ENCODE measurements at regions not wholly inside any gene's neighbourhood (a gene's known extent, or its start where the extent isn't known, plus 50 kb on each side); places are given as distances from the start of the nearest gene placed in this dataset.
"Not testable (repeated sequence)": the region's sequence is repeated elsewhere in the genome, so short reads cannot be mapped to it uniquely, and the experiment has no call there.

DNA sequence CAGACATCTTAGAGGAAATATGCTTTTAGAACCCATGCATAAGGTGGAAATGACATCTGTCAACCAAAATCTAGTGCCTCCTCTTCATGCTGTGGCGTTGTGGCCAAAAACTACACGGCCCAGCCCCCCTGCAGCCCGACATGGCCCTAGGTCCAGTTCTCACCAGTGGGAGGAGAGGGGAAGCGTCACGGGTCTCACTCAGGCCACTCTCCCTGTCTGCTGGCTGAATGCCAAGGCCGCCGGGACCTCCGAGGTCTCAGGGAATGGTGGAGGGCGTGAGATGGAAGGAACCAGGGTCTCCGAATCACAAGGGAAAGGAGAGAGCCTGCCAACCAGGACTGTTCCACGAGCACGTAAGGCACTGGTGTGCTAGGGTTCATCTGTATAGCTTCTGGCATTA is 361.0 kb downstream of the ANAPC1 start:
- 0 out of 2 replicates have a peak, but pooled peaks cover 7% of the 10 kb centered on the region for H3K27me3 ChIP-seq (ENCODE audit: control insufficient read depth, low read length)
- H3K4me3 ChIP-seq (ENCODE audit: low read length) = no peak overlapping the region
- H4K20me1 ChIP-seq (ENCODE audit: control insufficient read depth, insufficient read depth, low read depth, low read length) = no peaks in the 10 kb centered on the region
- H3K36me3 ChIP-seq (ENCODE audit: control insufficient read depth, low read length) = no peaks in the 10 kb centered on the region
- no peaks in the 10 kb centered on the region for H3K9me3 ChIP-seq (ENCODE audit: control insufficient read depth, insufficient read depth, low read length)
- H3K9me2 ChIP-seq (replicated peaks; ENCODE audit: control insufficient read depth, low read length) = no peaks in the 10 kb centered on the region
- no peaks in the 10 kb centered on the region for H3F3A ChIP-seq (ENCODE audit: control insufficient read depth, insufficient read depth)
- TF ChIP-seq, protein P1, sequence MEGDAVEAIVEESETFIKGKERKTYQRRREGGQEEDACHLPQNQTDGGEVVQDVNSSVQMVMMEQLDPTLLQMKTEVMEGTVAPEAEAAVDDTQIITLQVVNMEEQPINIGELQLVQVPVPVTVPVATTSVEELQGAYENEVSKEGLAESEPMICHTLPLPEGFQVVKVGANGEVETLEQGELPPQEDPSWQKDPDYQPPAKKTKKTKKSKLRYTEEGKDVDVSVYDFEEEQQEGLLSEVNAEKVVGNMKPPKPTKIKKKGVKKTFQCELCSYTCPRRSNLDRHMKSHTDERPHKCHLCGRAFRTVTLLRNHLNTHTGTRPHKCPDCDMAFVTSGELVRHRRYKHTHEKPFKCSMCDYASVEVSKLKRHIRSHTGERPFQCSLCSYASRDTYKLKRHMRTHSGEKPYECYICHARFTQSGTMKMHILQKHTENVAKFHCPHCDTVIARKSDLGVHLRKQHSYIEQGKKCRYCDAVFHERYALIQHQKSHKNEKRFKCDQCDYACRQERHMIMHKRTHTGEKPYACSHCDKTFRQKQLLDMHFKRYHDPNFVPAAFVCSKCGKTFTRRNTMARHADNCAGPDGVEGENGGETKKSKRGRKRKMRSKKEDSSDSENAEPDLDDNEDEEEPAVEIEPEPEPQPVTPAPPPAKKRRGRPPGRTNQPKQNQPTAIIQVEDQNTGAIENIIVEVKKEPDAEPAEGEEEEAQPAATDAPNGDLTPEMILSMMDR (IDR thresholded peaks at IDR 0.05; ENCODE audit: low read depth, low read length, poor library complexity, severe bottlenecking) = no peak
- no peak for TF ChIP-seq EZH2phosphoT487 (IDR thresholded peaks at IDR 0.05; ENCODE audit: borderline replicate concordance, low read length)
- H3K4me1 ChIP-seq (ENCODE audit: control insufficient read depth, low read length) = peaks cover 8% of the 10 kb centered on the region
- no peak overlapping the region for H3K27ac ChIP-seq (ENCODE audit: low read depth, low read length)
- H3K4me2 ChIP-seq (ENCODE audit: low read length) = no peak overlapping the region
- no peaks in the 10 kb centered on the region for H3K79me2 ChIP-seq (ENCODE audit: control insufficient read depth, low read length)

DNA sequence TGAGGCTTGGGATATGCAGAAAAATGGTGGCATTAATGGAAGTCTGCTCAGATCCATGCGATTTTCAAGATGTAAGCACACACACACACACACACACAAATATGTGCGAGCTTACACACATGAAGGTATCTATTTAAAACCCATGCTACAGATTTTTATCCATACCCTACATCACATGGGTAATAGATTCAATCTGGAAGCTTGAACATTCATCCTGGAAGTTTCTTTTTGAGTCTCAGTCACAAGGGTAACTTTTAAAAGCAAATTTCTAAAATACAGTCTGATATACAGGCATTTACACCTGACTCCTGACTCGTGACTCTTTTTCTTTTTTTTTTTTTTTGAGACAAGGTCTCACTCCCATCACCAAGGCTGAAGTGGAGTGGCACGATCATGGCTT is 359.0 kb downstream of the ANAPC1 start:
- not testable (repeated sequence) for H3K4me3 ChIP-seq (ENCODE audit: low read length); H3K79me2 ChIP-seq (ENCODE audit: control insufficient read depth, low read length); H3K4me1 ChIP-seq (ENCODE audit: control insufficient read depth, low read length); H4K20me1 ChIP-seq (ENCODE audit: control insufficient read depth, insufficient read depth, low read depth, low read length); H3K9me2 ChIP-seq (replicated peaks; ENCODE audit: control insufficient read depth, low read length); H3K27ac ChIP-seq (ENCODE audit: low read depth, low read length); H3K27me3 ChIP-seq (ENCODE audit: control insufficient read depth, low read length); H3K9me3 ChIP-seq (ENCODE audit: control insufficient read depth, insufficient read depth, low read length); H3K36me3 ChIP-seq (ENCODE audit: control insufficient read depth, low read length); H3K4me2 ChIP-seq (ENCODE audit: low read length); H3F3A ChIP-seq (ENCODE audit: control insufficient read depth, insufficient read depth)

DNA sequence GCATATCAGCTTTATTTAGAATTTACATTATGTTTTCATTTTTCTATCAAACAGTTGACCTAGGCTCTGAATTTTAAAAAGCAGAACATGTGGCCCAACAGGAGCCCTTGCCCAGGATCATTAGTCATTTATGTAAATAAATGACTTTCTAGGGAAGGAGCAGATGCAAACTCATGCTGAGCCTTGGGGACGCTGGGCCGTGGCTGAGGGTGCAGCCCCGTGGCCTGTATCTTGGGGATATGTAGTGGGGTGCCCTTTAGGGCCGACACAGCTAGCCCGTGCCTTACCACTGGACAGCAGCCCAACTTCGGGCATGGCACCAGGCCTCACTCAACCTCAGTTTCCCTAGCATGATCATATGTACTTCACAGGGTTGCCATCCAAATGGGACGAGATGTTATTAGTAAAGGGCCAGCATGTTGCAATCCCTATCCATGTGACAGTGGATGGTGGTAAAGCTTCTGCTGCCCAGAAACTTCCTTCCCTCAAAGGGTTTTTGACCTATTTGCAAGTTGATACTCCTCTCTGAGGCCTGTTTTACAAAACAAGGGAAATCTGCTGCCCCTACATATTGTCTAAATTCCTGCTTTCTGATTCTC is 357.9 kb downstream of the ANAPC1 start:
- not testable (repeated sequence) for H3K79me2 ChIP-seq (ENCODE audit: control insufficient read depth, low read length); H3K4me2 ChIP-seq (ENCODE audit: low read length); H4K20me1 ChIP-seq (ENCODE audit: control insufficient read depth, insufficient read depth, low read depth, low read length); H3K9me3 ChIP-seq (ENCODE audit: control insufficient read depth, insufficient read depth, low read length); H3F3A ChIP-seq (ENCODE audit: control insufficient read depth, insufficient read depth); H3K9me2 ChIP-seq (replicated peaks; ENCODE audit: control insufficient read depth, low read length); H3K36me3 ChIP-seq (ENCODE audit: control insufficient read depth, low read length); H3K27ac ChIP-seq (ENCODE audit: low read depth, low read length); H3K4me1 ChIP-seq (ENCODE audit: control insufficient read depth, low read length); H3K4me3 ChIP-seq (ENCODE audit: low read length); H3K27me3 ChIP-seq (ENCODE audit: control insufficient read depth, low read length)

DNA sequence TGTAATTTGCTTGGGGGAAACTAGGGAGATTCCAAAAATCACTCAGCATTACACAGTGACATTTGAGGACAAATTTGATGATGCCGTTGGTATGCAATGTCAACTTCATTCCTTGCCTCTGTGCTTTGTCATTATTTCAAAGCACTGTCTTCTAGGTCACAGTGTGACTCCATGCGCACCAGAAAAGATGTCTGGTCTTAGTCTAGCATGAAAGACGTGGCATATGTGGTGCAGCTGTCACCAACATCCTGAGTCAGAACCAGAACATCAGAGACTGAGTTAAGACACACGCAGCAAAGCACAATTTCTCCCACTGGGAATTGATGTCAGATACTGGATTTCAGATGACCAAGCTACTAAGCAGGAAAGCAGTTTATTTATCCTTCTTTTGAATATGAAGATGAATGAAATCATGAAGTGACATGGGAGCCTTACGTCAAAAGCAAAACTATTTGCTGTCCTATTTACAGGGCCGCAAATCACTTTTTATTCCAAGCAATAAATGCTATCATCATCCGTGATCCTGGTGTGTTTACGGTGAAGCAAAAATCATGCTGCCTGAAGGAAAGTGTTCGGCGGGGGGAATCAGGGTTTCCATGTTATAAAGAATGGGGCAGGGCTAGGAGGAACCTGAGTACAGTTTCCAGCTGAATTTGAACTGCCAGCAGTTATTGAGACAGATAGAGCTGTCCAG is 356.1 kb downstream of the ANAPC1 start:
- H3K27ac ChIP-seq (ENCODE audit: low read depth, low read length); H4K20me1 ChIP-seq (ENCODE audit: control insufficient read depth, insufficient read depth, low read depth, low read length); H3K9me2 ChIP-seq (replicated peaks; ENCODE audit: control insufficient read depth, low read length); H3K4me1 ChIP-seq (ENCODE audit: control insufficient read depth, low read length); H3F3A ChIP-seq (ENCODE audit: control insufficient read depth, insufficient read depth); H3K36me3 ChIP-seq (ENCODE audit: control insufficient read depth, low read length); H3K9me3 ChIP-seq (ENCODE audit: control insufficient read depth, insufficient read depth, low read length); H3K4me2 ChIP-seq (ENCODE audit: low read length); H3K27me3 ChIP-seq (ENCODE audit: control insufficient read depth, low read length); H3K4me3 ChIP-seq (ENCODE audit: low read length); H3K79me2 ChIP-seq (ENCODE audit: control insufficient read depth, low read length): not testable (repeated sequence)

DNA sequence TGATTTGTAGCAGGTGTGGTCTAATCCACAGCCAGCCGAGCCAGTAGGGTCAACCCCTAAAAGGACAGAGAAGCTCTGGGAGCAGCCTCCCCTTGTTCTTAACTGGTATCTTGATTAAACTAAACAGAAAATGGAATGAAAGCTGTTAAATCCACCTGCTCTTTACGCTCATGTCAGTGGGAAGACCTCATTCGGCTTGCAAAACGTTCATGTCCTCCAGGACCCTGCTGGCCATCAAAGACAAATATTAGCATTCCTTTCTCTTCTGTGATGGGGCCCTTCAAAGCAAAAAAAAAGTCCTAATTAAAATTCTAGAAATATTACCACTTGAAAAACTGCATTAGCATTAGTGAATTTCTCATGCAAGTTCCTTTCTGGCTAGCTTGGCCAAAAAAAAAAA is 355.0 kb downstream of the ANAPC1 start:
- not testable (repeated sequence) for H3K4me2 ChIP-seq (ENCODE audit: low read length)

DNA sequence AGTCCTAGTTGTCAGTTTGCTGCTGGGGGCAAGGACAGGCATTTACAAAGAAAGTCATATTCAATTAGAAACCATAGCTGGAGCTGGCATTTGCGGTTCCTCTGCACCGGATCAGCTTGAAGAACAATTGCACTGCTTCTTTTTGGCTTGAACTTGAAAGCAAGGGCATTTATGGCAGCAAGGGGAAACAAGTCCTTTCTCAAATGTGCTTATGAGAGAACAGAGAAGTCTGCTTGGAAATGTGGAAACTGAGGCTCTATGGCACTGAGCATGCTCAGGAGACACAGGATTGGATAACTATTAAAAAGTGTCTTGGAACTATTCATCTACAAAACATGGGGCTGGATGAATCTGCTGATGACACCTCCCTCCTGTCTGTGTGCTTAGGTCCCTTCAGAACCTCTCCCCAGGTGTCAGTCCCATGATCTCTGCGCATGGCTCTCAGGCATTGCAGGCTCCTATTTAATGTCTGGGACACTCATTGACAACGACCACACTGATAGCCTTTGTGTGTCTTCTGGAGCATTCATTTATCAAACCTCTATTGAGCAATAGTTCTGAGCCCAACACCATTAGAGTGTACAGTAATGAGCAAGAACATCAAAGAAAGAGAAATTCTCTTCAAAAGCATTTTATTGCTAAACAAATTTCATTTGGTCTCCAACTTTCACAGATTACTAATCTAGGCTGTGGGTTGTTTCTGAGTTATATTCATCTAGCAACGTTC is 353.6 kb downstream of the ANAPC1 start:
- H3F3A ChIP-seq (ENCODE audit: control insufficient read depth, insufficient read depth); H3K9me2 ChIP-seq (replicated peaks; ENCODE audit: control insufficient read depth, low read length); H3K9me3 ChIP-seq (ENCODE audit: control insufficient read depth, insufficient read depth, low read length); H3K79me2 ChIP-seq (ENCODE audit: control insufficient read depth, low read length); H3K36me3 ChIP-seq (ENCODE audit: control insufficient read depth, low read length); H4K20me1 ChIP-seq (ENCODE audit: control insufficient read depth, insufficient read depth, low read depth, low read length); H3K27me3 ChIP-seq (ENCODE audit: control insufficient read depth, low read length); H3K4me2 ChIP-seq (ENCODE audit: low read length); H3K27ac ChIP-seq (ENCODE audit: low read depth, low read length); H3K4me3 ChIP-seq (ENCODE audit: low read length): not testable (repeated sequence)
- H3K4me1 ChIP-seq (ENCODE audit: control insufficient read depth, low read length) = peaks cover 11% of the 10 kb centered on the region

More for the DNA sequence above, 355.0 kb downstream of the ANAPC1 start:
- H3K9me3 ChIP-seq (ENCODE audit: control insufficient read depth, insufficient read depth, low read length); H3K27me3 ChIP-seq (ENCODE audit: control insufficient read depth, low read length); H3K79me2 ChIP-seq (ENCODE audit: control insufficient read depth, low read length); H3K27ac ChIP-seq (ENCODE audit: low read depth, low read length); H3K4me3 ChIP-seq (ENCODE audit: low read length); H3K4me1 ChIP-seq (ENCODE audit: control insufficient read depth, low read length); H4K20me1 ChIP-seq (ENCODE audit: control insufficient read depth, insufficient read depth, low read depth, low read length); H3K9me2 ChIP-seq (replicated peaks; ENCODE audit: control insufficient read depth, low read length); H3K36me3 ChIP-seq (ENCODE audit: control insufficient read depth, low read length); H3F3A ChIP-seq (ENCODE audit: control insufficient read depth, insufficient read depth): not testable (repeated sequence)

Data from DOHH2 (cell line).